ENCODE measurements at regions not wholly inside any gene's neighbourhood (a gene's known extent, or its start where the extent isn't known, plus 50 kb on each side); places are given as distances from the start of the nearest gene placed in this dataset.

- Histone ChIP-seq H3K9ac (ENCODE audit: low read length) (no peak overlapping the region), H3K4me3 (ENCODE audit: insufficient read depth, low read depth, low read length) (no peak overlapping the region), H3K27me3 (ENCODE audit: insufficient read depth, low read length) (no peaks in the 10 kb centered on the region), H3K4me2 (ENCODE audit: low read length) (no peak overlapping the region), H3K36me3 (ENCODE audit: insufficient read depth, low read length) (no peaks in the 10 kb centered on the region), H3K4me1 (ENCODE audit: insufficient read depth, low read length) (no peaks in the 10 kb centered on the region), H3K79me2 (ENCODE audit: insufficient read depth, low read length) (no peaks in the 10 kb centered on the region), H2AFZ (ENCODE audit: low read depth, low read length) (no peak overlapping the region), H4K20me1 (ENCODE audit: insufficient read depth, low read length) (no peaks in the 10 kb centered on the region), H3K9me3 (ENCODE audit: insufficient read depth, low read depth, low read length) (no peaks in the 10 kb centered on the region), H3K27ac (ENCODE audit: low read depth, low read length) (no peak overlapping the region)
- Mint-ChIP-seq H3K27ac (ENCODE audit: unreplicated experiment) (no peak overlapping the region), H3K4me1 (ENCODE audit: low read depth, unreplicated experiment) (no peaks in the 10 kb centered on the region), H3K27me3 (ENCODE audit: low read depth, unreplicated experiment) (no peaks in the 10 kb centered on the region), H3K4me3 (ENCODE audit: unreplicated experiment) (no peak overlapping the region), H3K9me3 (ENCODE audit: unreplicated experiment) (peaks cover 4% of the 10 kb centered on the region), H3K36me3 (ENCODE audit: low read depth, unreplicated experiment) (no peaks in the 10 kb centered on the region)
- DNase-seq (ENCODE audit: low read depth) (no peak), FAIRE-seq (peak; percentile 88)
- TF ChIP-seq, protein P1, sequence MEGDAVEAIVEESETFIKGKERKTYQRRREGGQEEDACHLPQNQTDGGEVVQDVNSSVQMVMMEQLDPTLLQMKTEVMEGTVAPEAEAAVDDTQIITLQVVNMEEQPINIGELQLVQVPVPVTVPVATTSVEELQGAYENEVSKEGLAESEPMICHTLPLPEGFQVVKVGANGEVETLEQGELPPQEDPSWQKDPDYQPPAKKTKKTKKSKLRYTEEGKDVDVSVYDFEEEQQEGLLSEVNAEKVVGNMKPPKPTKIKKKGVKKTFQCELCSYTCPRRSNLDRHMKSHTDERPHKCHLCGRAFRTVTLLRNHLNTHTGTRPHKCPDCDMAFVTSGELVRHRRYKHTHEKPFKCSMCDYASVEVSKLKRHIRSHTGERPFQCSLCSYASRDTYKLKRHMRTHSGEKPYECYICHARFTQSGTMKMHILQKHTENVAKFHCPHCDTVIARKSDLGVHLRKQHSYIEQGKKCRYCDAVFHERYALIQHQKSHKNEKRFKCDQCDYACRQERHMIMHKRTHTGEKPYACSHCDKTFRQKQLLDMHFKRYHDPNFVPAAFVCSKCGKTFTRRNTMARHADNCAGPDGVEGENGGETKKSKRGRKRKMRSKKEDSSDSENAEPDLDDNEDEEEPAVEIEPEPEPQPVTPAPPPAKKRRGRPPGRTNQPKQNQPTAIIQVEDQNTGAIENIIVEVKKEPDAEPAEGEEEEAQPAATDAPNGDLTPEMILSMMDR (IDR thresholded peaks at IDR 0.05; ENCODE audit: insufficient read depth, low read depth, low read length): no peak
- no peak for TF ChIP-seq EZH2 (IDR thresholded peaks at IDR 0.05; ENCODE audit: insufficient read depth, low read length)
Measured at GRCh38 chrX:144896323-144896722, 351.0 kb upstream of the SPANXN1 start.

DNA sequence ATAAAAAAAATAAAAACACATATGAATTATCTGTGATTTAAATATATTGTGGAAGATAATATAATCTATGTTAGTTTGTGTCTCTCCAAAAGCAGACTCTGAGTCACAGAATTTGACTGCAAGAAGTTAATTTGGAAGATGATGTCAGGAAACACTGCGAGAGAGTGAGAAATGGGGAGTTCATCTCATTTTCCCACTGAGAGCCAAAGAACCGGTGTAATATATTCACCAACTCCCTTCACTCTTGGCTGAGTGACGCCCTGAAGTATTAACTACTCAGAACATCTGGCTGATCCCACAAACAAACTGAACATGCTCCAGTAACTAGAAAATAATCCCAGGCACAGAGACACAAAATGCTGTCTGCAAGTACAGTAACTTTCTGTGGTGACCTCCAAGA is 345.8 kb upstream of the SPANXN1 start:
- Mint-ChIP-seq H3K4me3 (ENCODE audit: unreplicated experiment) (no peak overlapping the region), H3K27ac (ENCODE audit: unreplicated experiment) (no peak overlapping the region)
- no peaks in the 10 kb centered on the region for H3K27me3 ChIP-seq (ENCODE audit: insufficient read depth, low read length)

DNA sequence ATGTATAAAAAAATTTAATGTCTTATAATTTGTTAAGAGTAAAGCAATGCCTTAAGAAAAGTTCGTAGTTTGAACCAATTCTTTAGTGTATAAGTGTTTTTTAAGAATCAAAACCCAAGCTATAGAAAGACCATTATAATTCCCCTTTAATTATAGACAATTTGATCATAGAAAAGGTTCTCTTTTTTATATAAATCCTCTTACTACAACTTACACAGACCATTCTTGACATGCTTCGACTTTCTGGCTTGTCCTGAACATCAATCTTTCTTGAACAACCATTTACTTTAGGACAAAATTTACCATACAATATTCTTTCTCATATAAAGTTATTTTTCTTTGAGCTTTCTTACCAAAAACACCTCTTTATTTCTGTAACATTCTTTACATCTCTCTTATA is 330.5 kb upstream of the SPANXN1 start:
- Mint-ChIP-seq H3K27ac (ENCODE audit: unreplicated experiment) (no peak overlapping the region), H3K4me3 (ENCODE audit: unreplicated experiment) (no peak overlapping the region), H3K36me3 (ENCODE audit: low read depth, unreplicated experiment) (no peaks in the 10 kb centered on the region), H3K9me3 (ENCODE audit: unreplicated experiment) (no peaks in the 10 kb centered on the region), H3K27me3 (ENCODE audit: low read depth, unreplicated experiment) (no peaks in the 10 kb centered on the region), H3K4me1 (ENCODE audit: low read depth, unreplicated experiment) (no peaks in the 10 kb centered on the region)
- H3K27me3 ChIP-seq (ENCODE audit: insufficient read depth, low read length): no peaks in the 10 kb centered on the region
- no peaks in the 10 kb centered on the region for H4K20me1 ChIP-seq (ENCODE audit: insufficient read depth, low read length)
- no peak overlapping the region for H2AFZ ChIP-seq (ENCODE audit: low read depth, low read length)
- no peak overlapping the region for H3K4me2 ChIP-seq (ENCODE audit: low read length)
- H3K9me3 ChIP-seq (ENCODE audit: insufficient read depth, low read depth, low read length): no peaks in the 10 kb centered on the region
- no peak overlapping the region for H3K9ac ChIP-seq (ENCODE audit: low read length)
- TF ChIP-seq, protein P1 (IDR thresholded peaks at IDR 0.05; ENCODE audit: insufficient read depth, low read depth, low read length): no peak
- no peak for TF ChIP-seq EZH2 (IDR thresholded peaks at IDR 0.05; ENCODE audit: insufficient read depth, low read length)
- FAIRE-seq (peak; percentile 88), DNase-seq (ENCODE audit: low read depth) (no peak)
- no peak overlapping the region for H3K27ac ChIP-seq (ENCODE audit: low read depth, low read length)
- no peak overlapping the region for H3K4me3 ChIP-seq (ENCODE audit: insufficient read depth, low read depth, low read length)
- H3K4me1 ChIP-seq (ENCODE audit: insufficient read depth, low read length): no peaks in the 10 kb centered on the region
- H3K36me3 ChIP-seq (ENCODE audit: insufficient read depth, low read length): no peaks in the 10 kb centered on the region
- no peaks in the 10 kb centered on the region for H3K79me2 ChIP-seq (ENCODE audit: insufficient read depth, low read length)

More for the DNA sequence above, 345.8 kb upstream of the SPANXN1 start:
- DNase-seq (ENCODE audit: low read depth) (no peak), FAIRE-seq (peak; percentile 78)
- H3K9me3 ChIP-seq (ENCODE audit: insufficient read depth, low read depth, low read length): no peaks in the 10 kb centered on the region
- H3K27ac ChIP-seq (ENCODE audit: low read depth, low read length): no peak overlapping the region
- H3K4me1 ChIP-seq (ENCODE audit: insufficient read depth, low read length): no peaks in the 10 kb centered on the region
- TF ChIP-seq, protein P1 (IDR thresholded peaks at IDR 0.05; ENCODE audit: insufficient read depth, low read depth, low read length): no peak
- no peak for TF ChIP-seq EZH2 (IDR thresholded peaks at IDR 0.05; ENCODE audit: insufficient read depth, low read length)
- no peak overlapping the region for H2AFZ ChIP-seq (ENCODE audit: low read depth, low read length)
- H3K36me3 ChIP-seq (ENCODE audit: insufficient read depth, low read length): no peaks in the 10 kb centered on the region
- no peaks in the 10 kb centered on the region for H3K4me1 Mint-ChIP-seq (ENCODE audit: low read depth, unreplicated experiment)
- H3K9ac ChIP-seq (ENCODE audit: low read length): no peak overlapping the region
- H3K4me3 ChIP-seq (ENCODE audit: insufficient read depth, low read depth, low read length): no peak overlapping the region
- H3K79me2 ChIP-seq (ENCODE audit: insufficient read depth, low read length): no peaks in the 10 kb centered on the region
- no peak overlapping the region for H3K4me2 ChIP-seq (ENCODE audit: low read length)
- no peaks in the 10 kb centered on the region for H3K36me3 Mint-ChIP-seq (ENCODE audit: low read depth, unreplicated experiment)
- no peaks in the 10 kb centered on the region for H4K20me1 ChIP-seq (ENCODE audit: insufficient read depth, low read length)
- no peaks in the 10 kb centered on the region for H3K27me3 Mint-ChIP-seq (ENCODE audit: low read depth, unreplicated experiment)
- peaks cover 6% of the 10 kb centered on the region for H3K9me3 Mint-ChIP-seq (ENCODE audit: unreplicated experiment)
